ENCODE measurements at regions not wholly inside any gene's neighbourhood (a gene's known extent, or its start where the extent isn't known, plus 50 kb on each side); places are given as distances from the start of the nearest gene placed in this dataset.

- no peak for DNase-seq (ENCODE audit: low read depth, low spot score)
Observed at GRCh38 chr1:177783051-177783450, 186.8 kb downstream of the SEC16B start.

GRCh38 chr1:177780096-177780700 is 189.7 kb downstream of the SEC16B start:
- peak; percentile 38 for TF ChIP-seq CTCF (IDR thresholded peaks at IDR 0.05; ENCODE audit: insufficient read depth, low read length, missing control alignments)
- H3K4me3 ChIP-seq (ENCODE audit: low read depth, low read length), result no peak overlapping the region
- ChIA-PET CTCF (interaction anchor here (0.7 to 2.4 kb wide), 11 partner anchors 10 to 884 kb away, joined by 3 to 10 read pairs (median 4); no protein-coding TSS in a partner anchor), POLR2A (no interaction called here)
- peak; percentile 10 for DNase-seq (ENCODE audit: low read depth, low spot score)

More at GRCh38 chr1:177783051-177783450, 186.8 kb downstream of the SEC16B start:
- no peak for TF ChIP-seq CTCF (IDR thresholded peaks at IDR 0.05; ENCODE audit: insufficient read depth, low read length, missing control alignments)
- ChIA-PET POLR2A (no interaction called here), CTCF (interaction anchor here (0.9 to 1.2 kb wide), 2 partner anchors 349 to 887 kb away, joined by 3 to 4 read pairs; no protein-coding TSS in a partner anchor)
- H3K4me3 ChIP-seq (ENCODE audit: low read depth, low read length), result no peak overlapping the region

GRCh38 chr1:177779166-177779965 is 190.5 kb downstream of the SEC16B start:
- TF ChIP-seq CTCF (IDR thresholded peaks at IDR 0.05; ENCODE audit: insufficient read depth, low read length, missing control alignments), result no peak
- CTCF ChIA-PET, result interaction anchor here (1.0 to 2.4 kb wide), 6 partner anchors 11 to 883 kb away, joined by 3 to 10 read pairs (median 6); no protein-coding TSS in a partner anchor
- POLR2A ChIA-PET, result no interaction called here
- no peak overlapping the region for H3K4me3 ChIP-seq (ENCODE audit: low read depth, low read length)
- no peak for DNase-seq (ENCODE audit: low read depth, low spot score)

GRCh38 chr1:177775924-177776323 is 193.9 kb downstream of the SEC16B start:
- CTCF ChIA-PET, result no interaction called here
- DNase-seq (ENCODE audit: low read depth, low spot score), result no peak
- POLR2A ChIA-PET, result no interaction called here
- no peak for TF ChIP-seq CTCF (IDR thresholded peaks at IDR 0.05; ENCODE audit: insufficient read depth, low read length, missing control alignments)
- no peak overlapping the region for H3K4me3 ChIP-seq (ENCODE audit: low read depth, low read length)

- no peak for TF ChIP-seq CTCF (IDR thresholded peaks at IDR 0.05; ENCODE audit: insufficient read depth, low read length, missing control alignments)
- ChIA-PET CTCF (no interaction called here), POLR2A (no interaction called here)
- H3K4me3 ChIP-seq (ENCODE audit: low read depth, low read length), result no peak overlapping the region
- no peak for DNase-seq (ENCODE audit: low read depth, low spot score)
Observed at GRCh38 chr1:177772386-177772960, 197.4 kb downstream of the SEC16B start.

- no peak overlapping the region for H3K4me3 ChIP-seq (ENCODE audit: low read depth, low read length)
- no peak for DNase-seq (ENCODE audit: low read depth, low spot score)
- ChIA-PET POLR2A (no interaction called here), CTCF (no interaction called here)
- TF ChIP-seq CTCF (IDR thresholded peaks at IDR 0.05; ENCODE audit: insufficient read depth, low read length, missing control alignments), result no peak
Observed at GRCh38 chr1:177771688-177772087, 198.2 kb downstream of the SEC16B start.
